ENCODE measurements at regions not wholly inside any gene's neighbourhood (a gene's known extent, or its start where the extent isn't known, plus 50 kb on each side); places are given as distances from the start of the nearest gene placed in this dataset.

GRCh38 chr5:168186289-168187074, 105.0 kb upstream of the WWC1 start:
- no peak for TF ChIP-seq MIER3 (CRISPR knock-in tag; IDR thresholded peaks at IDR 0.05; ENCODE audit: borderline replicate concordance)
- no peak for TF ChIP-seq ZNF331 (CRISPR knock-in tag; IDR thresholded peaks at IDR 0.05)
- TF ChIP-seq NR2F2 (IDR thresholded peaks at IDR 0.05; ENCODE audit: borderline replicate concordance, low read depth) = no peak
- TF ChIP-seq CBX1 (IDR thresholded peaks at IDR 0.05; ENCODE audit: low read depth) = no peak
- TF ChIP-seq ZFP37 (CRISPR knock-in tag; IDR thresholded peaks at IDR 0.05; ENCODE audit: borderline replicate concordance) = no peak
- no peak for TF ChIP-seq TCF7L2 (IDR thresholded peaks at IDR 0.05; ENCODE audit: low read depth, low read length)
- TF ChIP-seq SIN3B (IDR thresholded peaks at IDR 0.05; ENCODE audit: low read length) = no peak
- no peak for TF ChIP-seq CTCF (CRISPR knock-in tag; IDR thresholded peaks at IDR 0.05)
- TF ChIP-seq ZNF768 (CRISPR knock-in tag; IDR thresholded peaks at IDR 0.05) = no peak
- TF ChIP-seq RNF219 (CRISPR knock-in tag; IDR thresholded peaks at IDR 0.05) = no peak
- no peak for TF ChIP-seq EP300 (IDR thresholded peaks at IDR 0.05; ENCODE audit: low read depth in 2 of 2, low read length in 2 of 2)
- no peak for TF ChIP-seq EP300 (CRISPR knock-in tag; IDR thresholded peaks at IDR 0.05; ENCODE audit: borderline replicate concordance)
- TF ChIP-seq SRF (IDR thresholded peaks at IDR 0.05; ENCODE audit: low read depth, low read length) = no peak
